ENCODE measurements at regions not wholly inside any gene's neighbourhood (a gene's known extent, or its start where the extent isn't known, plus 50 kb on each side); places are given as distances from the start of the nearest gene placed in this dataset.

DNA sequence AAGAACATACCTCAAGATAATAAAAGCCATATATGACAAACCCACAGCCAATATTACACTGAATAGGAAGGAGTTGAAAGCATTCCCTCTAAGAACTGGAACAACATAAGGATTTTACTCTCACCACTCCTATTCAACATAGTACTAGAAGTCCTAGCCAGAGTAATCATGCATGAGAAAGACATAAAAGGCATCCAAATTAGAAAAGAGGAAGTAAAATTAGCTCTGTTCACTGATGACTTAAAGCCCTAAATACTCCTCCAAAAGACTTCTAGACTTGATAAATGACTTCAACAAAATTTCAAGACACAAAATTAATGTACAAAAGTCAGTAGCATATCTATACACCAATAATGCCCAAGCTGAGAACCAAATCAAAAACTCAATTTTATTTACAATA, 235.7 kb downstream of the NKX6-1 start:
- DNase-seq (no peak), ATAC-seq (no peak)
- H3K4me3 Mint-ChIP-seq, result no peak overlapping the region
- H3K27ac Mint-ChIP-seq, result no peak overlapping the region
- H3K9me3 ChIP-seq (ENCODE audit: control insufficient read depth, insufficient read depth, low read length), result no peaks in the 10 kb centered on the region
- no peak overlapping the region for H3K27ac ChIP-seq (ENCODE audit: low read length)
- H3K9me3 Mint-ChIP-seq, result peaks cover 13 to 17% of the 10 kb centered on the region in 2 donors
- TF ChIP-seq, protein P1, sequence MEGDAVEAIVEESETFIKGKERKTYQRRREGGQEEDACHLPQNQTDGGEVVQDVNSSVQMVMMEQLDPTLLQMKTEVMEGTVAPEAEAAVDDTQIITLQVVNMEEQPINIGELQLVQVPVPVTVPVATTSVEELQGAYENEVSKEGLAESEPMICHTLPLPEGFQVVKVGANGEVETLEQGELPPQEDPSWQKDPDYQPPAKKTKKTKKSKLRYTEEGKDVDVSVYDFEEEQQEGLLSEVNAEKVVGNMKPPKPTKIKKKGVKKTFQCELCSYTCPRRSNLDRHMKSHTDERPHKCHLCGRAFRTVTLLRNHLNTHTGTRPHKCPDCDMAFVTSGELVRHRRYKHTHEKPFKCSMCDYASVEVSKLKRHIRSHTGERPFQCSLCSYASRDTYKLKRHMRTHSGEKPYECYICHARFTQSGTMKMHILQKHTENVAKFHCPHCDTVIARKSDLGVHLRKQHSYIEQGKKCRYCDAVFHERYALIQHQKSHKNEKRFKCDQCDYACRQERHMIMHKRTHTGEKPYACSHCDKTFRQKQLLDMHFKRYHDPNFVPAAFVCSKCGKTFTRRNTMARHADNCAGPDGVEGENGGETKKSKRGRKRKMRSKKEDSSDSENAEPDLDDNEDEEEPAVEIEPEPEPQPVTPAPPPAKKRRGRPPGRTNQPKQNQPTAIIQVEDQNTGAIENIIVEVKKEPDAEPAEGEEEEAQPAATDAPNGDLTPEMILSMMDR (IDR thresholded peaks at IDR 0.05), result no peak
- no peaks in the 10 kb centered on the region for H3K4me1 ChIP-seq (ENCODE audit: control insufficient read depth, insufficient read depth, low read length)
- no peaks in the 10 kb centered on the region for H3K27me3 ChIP-seq (ENCODE audit: control insufficient read depth, insufficient read depth, low read length)
- no peaks in the 10 kb centered on the region for H3K4me1 Mint-ChIP-seq
- H3K4me3 ChIP-seq (ENCODE audit: low read length), result no peak overlapping the region
- no peaks in the 10 kb centered on the region for H3K36me3 ChIP-seq (ENCODE audit: control insufficient read depth, insufficient read depth, low read length)
- peaks cover 13% of the 10 kb centered on the region for H3K36me3 Mint-ChIP-seq
- intact Hi-C loops (cut with micrococcal nuclease), result no loop called here
- no peaks in the 10 kb centered on the region for H3K27me3 Mint-ChIP-seq (ENCODE audit: low read depth in 2 of 2)

DNA sequence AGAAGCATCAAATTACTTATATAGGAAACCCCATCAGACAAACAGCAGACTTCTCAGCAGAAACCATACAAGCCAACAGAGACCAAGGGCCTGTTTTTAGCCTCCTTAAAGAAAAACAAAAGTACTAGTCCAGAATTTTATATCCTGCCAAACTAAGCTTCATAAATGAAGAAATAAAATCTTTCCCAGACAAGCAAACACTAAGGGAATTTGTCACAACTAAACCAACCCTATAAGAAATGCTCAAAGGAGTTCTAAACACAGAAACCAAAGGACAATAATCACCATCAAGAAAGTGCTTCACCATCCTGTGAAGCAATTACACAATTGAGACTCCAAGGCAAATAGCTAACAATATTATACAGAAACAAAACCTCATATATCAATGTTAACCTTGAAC, 238.6 kb downstream of the NKX6-1 start:
- no peak overlapping the region for H3K4me3 Mint-ChIP-seq
- Histone ChIP-seq H3K36me3 (ENCODE audit: control insufficient read depth, insufficient read depth, low read length) (no peaks in the 10 kb centered on the region), H3K27ac (ENCODE audit: low read length) (no peak overlapping the region), H3K4me1 (ENCODE audit: control insufficient read depth, insufficient read depth, low read length) (no peaks in the 10 kb centered on the region), H3K27me3 (ENCODE audit: control insufficient read depth, insufficient read depth, low read length) (no peaks in the 10 kb centered on the region), H3K4me3 (ENCODE audit: low read length) (no peak overlapping the region), H3K9me3 (ENCODE audit: control insufficient read depth, insufficient read depth, low read length) (no peaks in the 10 kb centered on the region)
- DNase-seq, result no peak
- H3K36me3 Mint-ChIP-seq, result peaks cover 13% of the 10 kb centered on the region
- no peak overlapping the region for H3K27ac Mint-ChIP-seq
- peaks cover 11 to 13% of the 10 kb centered on the region in 2 donors for H3K9me3 Mint-ChIP-seq
- no peaks in the 10 kb centered on the region for H3K27me3 Mint-ChIP-seq (ENCODE audit: low read depth in 2 of 2)
- no peak for ATAC-seq
- TF ChIP-seq, protein P1 (IDR thresholded peaks at IDR 0.05), result no peak
- intact Hi-C loops (cut with micrococcal nuclease), result no loop called here
- no peaks in the 10 kb centered on the region for H3K4me1 Mint-ChIP-seq

DNA sequence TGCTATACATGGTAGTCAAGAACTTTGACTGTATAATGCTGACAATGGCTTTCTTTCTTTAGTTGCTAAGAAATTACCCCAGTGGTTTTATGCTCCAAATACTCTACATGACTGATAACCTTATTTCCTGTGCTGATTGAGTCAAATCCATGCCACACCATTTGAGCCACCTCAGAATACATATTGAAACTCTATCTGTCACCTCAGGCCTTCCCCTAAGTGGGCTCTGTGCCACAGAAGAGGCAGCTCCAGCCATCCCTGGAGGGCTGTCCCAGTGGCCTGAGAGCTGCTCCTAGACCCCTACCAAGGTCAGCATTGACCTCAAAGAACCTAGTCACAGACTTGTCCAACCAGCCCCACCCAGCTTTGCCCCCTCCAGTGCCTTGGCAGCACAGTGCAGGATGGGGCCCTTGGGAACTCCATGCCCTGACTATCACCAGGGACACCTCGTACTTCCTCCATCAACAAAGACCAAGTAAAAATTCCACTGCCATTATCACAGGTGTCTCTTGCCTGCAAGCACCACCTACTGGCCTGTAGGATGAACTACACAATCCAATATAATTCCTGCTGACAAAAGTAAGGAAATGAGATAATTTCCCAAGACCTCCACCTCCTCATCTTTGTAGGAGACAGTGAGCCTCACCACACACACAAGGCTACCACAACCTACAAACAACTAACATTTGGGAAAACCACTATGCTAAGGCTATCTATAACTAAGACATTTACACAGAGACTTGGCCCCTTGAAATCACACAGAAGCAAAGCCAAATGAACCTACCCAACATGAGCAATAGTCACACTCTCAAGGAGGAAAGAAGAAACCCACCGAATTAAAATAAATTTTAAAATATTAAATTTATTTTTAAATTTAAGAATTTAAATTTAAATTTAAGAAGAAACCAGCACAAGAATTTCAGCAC, 239.9 kb downstream of the NKX6-1 start:
- TF ChIP-seq, protein P1 (IDR thresholded peaks at IDR 0.05), result no peak
- Mint-ChIP-seq H3K27me3 (ENCODE audit: low read depth in 2 of 2) (no peaks in the 10 kb centered on the region), H3K4me1 (no peaks in the 10 kb centered on the region), H3K9me3 (peaks cover 8 to 13% of the 10 kb centered on the region in 2 donors), H3K36me3 (peaks cover 13% of the 10 kb centered on the region), H3K4me3 (no peak overlapping the region), H3K27ac (no peak overlapping the region)
- no peak overlapping the region for H3K27ac ChIP-seq (ENCODE audit: low read length)
- DNase-seq (no peak), ATAC-seq (no peak)
- H3K4me1 ChIP-seq (ENCODE audit: control insufficient read depth, insufficient read depth, low read length), result no peaks in the 10 kb centered on the region
- no peaks in the 10 kb centered on the region for H3K36me3 ChIP-seq (ENCODE audit: control insufficient read depth, insufficient read depth, low read length)
- no peaks in the 10 kb centered on the region for H3K27me3 ChIP-seq (ENCODE audit: control insufficient read depth, insufficient read depth, low read length)
- intact Hi-C loops (cut with micrococcal nuclease), result no loop called here
- H3K4me3 ChIP-seq (ENCODE audit: low read length), result no peak overlapping the region
- no peaks in the 10 kb centered on the region for H3K9me3 ChIP-seq (ENCODE audit: control insufficient read depth, insufficient read depth, low read length)
- WGBS (ENCODE audit: insufficient coverage), result 50% methylated on average over 1 of the region's 2 CpGs

DNA sequence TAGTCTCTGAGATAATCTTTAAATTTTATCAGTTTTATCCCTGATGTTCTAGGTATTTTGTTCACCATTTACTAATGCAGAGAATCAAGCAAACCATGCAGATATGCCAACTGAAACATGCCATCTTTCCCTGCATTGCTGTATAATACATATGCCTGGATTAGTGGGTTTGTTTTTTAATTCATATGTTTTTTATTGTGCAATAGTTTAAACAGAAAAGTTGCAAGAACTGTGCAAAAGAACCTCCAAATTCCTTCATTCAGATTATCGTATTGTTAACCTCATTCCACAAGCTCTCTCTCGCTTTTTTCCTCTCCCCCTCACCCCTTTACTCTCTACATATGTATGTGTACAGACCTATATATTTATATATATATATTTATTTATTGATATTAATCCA, 244.6 kb downstream of the NKX6-1 start:
- 80% methylated on average over 1 of the region's 2 CpGs for WGBS (ENCODE audit: insufficient coverage)
- no peak for DNase-seq
- Histone ChIP-seq H3K27me3 (ENCODE audit: control insufficient read depth, insufficient read depth, low read length) (no peaks in the 10 kb centered on the region), H3K4me3 (ENCODE audit: low read length) (no peak overlapping the region), H3K36me3 (ENCODE audit: control insufficient read depth, insufficient read depth, low read length) (no peaks in the 10 kb centered on the region), H3K27ac (ENCODE audit: low read length) (no peak overlapping the region), H3K4me1 (ENCODE audit: control insufficient read depth, insufficient read depth, low read length) (no peaks in the 10 kb centered on the region), H3K9me3 (ENCODE audit: control insufficient read depth, insufficient read depth, low read length) (no peaks in the 10 kb centered on the region)
- no peak overlapping the region for H3K27ac Mint-ChIP-seq
- ATAC-seq, result no peak
- intact Hi-C loops (cut with micrococcal nuclease), result no loop called here
- no peaks in the 10 kb centered on the region for H3K27me3 Mint-ChIP-seq (ENCODE audit: low read depth in 2 of 2)
- TF ChIP-seq, protein P1 (IDR thresholded peaks at IDR 0.05), result no peak
- no peak overlapping the region for H3K4me3 Mint-ChIP-seq
- peaks cover 9 to 11% of the 10 kb centered on the region in 2 donors for H3K9me3 Mint-ChIP-seq
- H3K36me3 Mint-ChIP-seq, result peaks cover 2% of the 10 kb centered on the region
- no peaks in the 10 kb centered on the region for H3K4me1 Mint-ChIP-seq
